Stimulated activated CD4-positive, alpha-beta T cell treated with anti-CD3 and anti-CD28 coated beads, Interleukin-4, amount 100 ng/mL, for 48 hours (primary cell): ENCODE measurements at regions not wholly inside any gene's neighbourhood (a gene's known extent, or its start where the extent isn't known, plus 50 kb on each side); places are given as distances from the start of the nearest gene placed in this dataset.
"Not testable (repeated sequence)": the region's sequence is repeated elsewhere in the genome, so short reads cannot be mapped to it uniquely, and the experiment has no call there.

Experiments
- DNase-seq, 2 donors: peaks; one replicate each; pipeline ENCODE4 v3.0.0-alpha.2; 2020; ENCODE audit warnings: low read depth in 2 of 2

- no peak for DNase-seq
Measured at GRCh38 chr3:135393898-135394525, 571.5 kb upstream of the PPP2R3A start.

GRCh38 chr3:135412475-135412874 is 553.1 kb upstream of the PPP2R3A start:
- no peak for DNase-seq

- DNase-seq = no peak
Measured at GRCh38 chr3:135416182-135416581, 549.3 kb upstream of the PPP2R3A start.

GRCh38 chr3:135419155-135419554 is 546.4 kb upstream of the PPP2R3A start:
- DNase-seq = no peak

- no peak for DNase-seq
Measured at GRCh38 chr3:135426508-135426907, 539.0 kb upstream of the PPP2R3A start.

GRCh38 chr3:135432402-135432801 is 533.1 kb upstream of the PPP2R3A start:
- no peak for DNase-seq

- DNase-seq = not testable (repeated sequence)
Measured at GRCh38 chr3:135438889-135439597, 526.5 kb upstream of the PPP2R3A start.

GRCh38 chr3:135439632-135440031 is 525.9 kb upstream of the PPP2R3A start:
- DNase-seq = not testable (repeated sequence)

- DNase-seq = no peak
Measured at GRCh38 chr3:135440233-135440632, 525.3 kb upstream of the PPP2R3A start.

- no peak for DNase-seq
Measured at GRCh38 chr3:135440746-135441145, 524.8 kb upstream of the PPP2R3A start.

- no peak for DNase-seq
Measured at GRCh38 chr3:135444058-135444457, 521.5 kb upstream of the PPP2R3A start.

- no peak for DNase-seq
Measured at GRCh38 chr3:135447483-135447882, 518.0 kb upstream of the PPP2R3A start.

- no peak for DNase-seq
Measured at GRCh38 chr3:135448520-135448919, 517.0 kb upstream of the PPP2R3A start.

GRCh38 chr3:135449046-135449445 is 516.5 kb upstream of the PPP2R3A start:
- no peak for DNase-seq

GRCh38 chr3:135451037-135451785 is 514.3 kb upstream of the PPP2R3A start:
- no peak for DNase-seq

GRCh38 chr3:135452881-135453280 is 512.6 kb upstream of the PPP2R3A start:
- no peak for DNase-seq

- no peak for DNase-seq
Measured at GRCh38 chr3:135453326-135453725, 512.2 kb upstream of the PPP2R3A start.

- DNase-seq = no peak
Measured at GRCh38 chr3:135454890-135455289, 510.6 kb upstream of the PPP2R3A start.

- no peak for DNase-seq
Measured at GRCh38 chr3:135456108-135456790, 509.3 kb upstream of the PPP2R3A start.

- DNase-seq = no peak
Measured at GRCh38 chr3:135458541-135459322, 506.8 kb upstream of the PPP2R3A start.

- no peak for DNase-seq
Measured at GRCh38 chr3:135460273-135460672, 505.3 kb upstream of the PPP2R3A start.
